ENCODE measurements at regions not wholly inside any gene's neighbourhood (a gene's known extent, or its start where the extent isn't known, plus 50 kb on each side); places are given as distances from the start of the nearest gene placed in this dataset.

DNA sequence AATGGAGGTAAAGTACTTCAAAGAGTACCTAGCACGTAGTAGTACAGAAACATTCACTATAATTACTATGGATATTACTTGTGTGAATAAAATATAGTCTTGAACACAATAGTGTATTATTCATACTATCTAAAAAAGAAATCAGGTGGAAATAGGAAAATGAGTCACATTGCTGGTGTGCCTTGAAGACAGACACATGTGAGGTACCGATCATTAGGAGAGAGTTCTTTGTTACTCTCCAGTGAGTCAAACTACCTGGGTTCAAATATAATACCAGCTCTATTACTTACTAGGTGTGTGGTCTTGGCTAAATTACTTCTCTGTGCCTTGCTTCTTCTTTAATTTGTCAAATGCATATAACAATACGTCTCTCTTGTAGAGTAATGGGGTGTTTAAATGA lies 50.8 kb upstream of the BEND6 start:
- Histone ChIP-seq H3K27me3 (ENCODE audit: insufficient read depth, low read depth) (no peaks in the 10 kb centered on the region), H3K79me2 (ENCODE audit: insufficient read depth, low read depth) (no peaks in the 10 kb centered on the region), H3K27ac (no peak overlapping the region), H3K4me2 (no peak overlapping the region), H3K36me3 (ENCODE audit: insufficient read depth) (no peaks in the 10 kb centered on the region), H3K4me1 (ENCODE audit: low read depth, poor library complexity, severe bottlenecking) (peaks cover 7% of the 10 kb centered on the region), H3K9ac (no peak overlapping the region), H2AFZ (ENCODE audit: low read depth) (no peak overlapping the region), H3K4me3 (IDR thresholded peaks at IDR 0.05; ENCODE audit: insufficient read depth, low read depth, low read length) (no peak overlapping the region), H4K20me1 (ENCODE audit: insufficient read depth) (no peaks in the 10 kb centered on the region)
- TF ChIP-seq, protein P1, sequence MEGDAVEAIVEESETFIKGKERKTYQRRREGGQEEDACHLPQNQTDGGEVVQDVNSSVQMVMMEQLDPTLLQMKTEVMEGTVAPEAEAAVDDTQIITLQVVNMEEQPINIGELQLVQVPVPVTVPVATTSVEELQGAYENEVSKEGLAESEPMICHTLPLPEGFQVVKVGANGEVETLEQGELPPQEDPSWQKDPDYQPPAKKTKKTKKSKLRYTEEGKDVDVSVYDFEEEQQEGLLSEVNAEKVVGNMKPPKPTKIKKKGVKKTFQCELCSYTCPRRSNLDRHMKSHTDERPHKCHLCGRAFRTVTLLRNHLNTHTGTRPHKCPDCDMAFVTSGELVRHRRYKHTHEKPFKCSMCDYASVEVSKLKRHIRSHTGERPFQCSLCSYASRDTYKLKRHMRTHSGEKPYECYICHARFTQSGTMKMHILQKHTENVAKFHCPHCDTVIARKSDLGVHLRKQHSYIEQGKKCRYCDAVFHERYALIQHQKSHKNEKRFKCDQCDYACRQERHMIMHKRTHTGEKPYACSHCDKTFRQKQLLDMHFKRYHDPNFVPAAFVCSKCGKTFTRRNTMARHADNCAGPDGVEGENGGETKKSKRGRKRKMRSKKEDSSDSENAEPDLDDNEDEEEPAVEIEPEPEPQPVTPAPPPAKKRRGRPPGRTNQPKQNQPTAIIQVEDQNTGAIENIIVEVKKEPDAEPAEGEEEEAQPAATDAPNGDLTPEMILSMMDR (conservative IDR thresholded peaks at IDR 0.05; ENCODE audit: low read depth, low read length): no peak

DNA sequence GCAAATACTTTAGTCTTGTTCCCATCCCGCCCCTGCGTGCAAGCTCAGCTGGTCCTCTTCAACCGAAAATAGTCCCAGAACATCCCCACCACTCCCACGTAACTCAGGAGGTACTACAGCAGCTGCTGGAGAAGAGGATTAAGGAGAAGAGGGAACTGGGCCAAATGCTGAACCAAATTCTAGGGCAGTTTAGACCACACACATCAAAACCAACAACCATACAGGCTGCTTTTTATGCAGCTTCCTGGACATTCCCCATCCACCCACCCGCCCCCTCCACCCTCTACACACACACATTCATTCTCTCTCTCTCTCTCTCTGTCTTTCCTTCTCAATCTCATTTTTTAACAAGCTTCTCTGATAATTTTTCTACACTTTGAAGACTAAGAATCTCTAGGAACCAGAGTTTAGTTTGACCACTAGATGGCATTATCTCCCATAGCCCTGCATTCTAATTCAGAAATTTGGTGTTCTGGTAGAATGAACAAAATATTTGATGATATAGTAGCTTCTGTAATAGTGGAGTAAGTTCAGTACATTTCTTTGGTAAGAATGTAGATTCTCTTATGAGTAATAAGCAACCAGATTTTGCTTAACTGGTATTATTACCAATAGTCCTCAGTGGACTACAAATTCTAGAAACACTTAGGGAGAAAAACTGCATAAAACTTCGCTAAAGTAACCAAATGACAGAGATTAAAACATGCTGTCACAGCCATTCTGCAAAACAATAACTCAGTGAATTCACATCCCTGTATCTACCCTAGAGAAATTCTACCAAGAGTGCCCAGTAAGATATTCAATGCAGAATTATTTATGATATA lies 52.1 kb upstream of the BEND6 start:
- Histone ChIP-seq H3K4me2 (no peak overlapping the region), H3K27ac (no peak overlapping the region), H3K4me3 (IDR thresholded peaks at IDR 0.05; ENCODE audit: insufficient read depth, low read depth, low read length) (no peak overlapping the region), H3K9ac (no peak overlapping the region), H3K4me1 (ENCODE audit: low read depth, poor library complexity, severe bottlenecking) (peaks cover 7% of the 10 kb centered on the region), H3K36me3 (ENCODE audit: insufficient read depth) (no peaks in the 10 kb centered on the region), H4K20me1 (ENCODE audit: insufficient read depth) (no peaks in the 10 kb centered on the region), H2AFZ (ENCODE audit: low read depth) (no peak overlapping the region), H3K79me2 (ENCODE audit: insufficient read depth, low read depth) (no peaks in the 10 kb centered on the region), H3K27me3 (ENCODE audit: insufficient read depth, low read depth) (no peaks in the 10 kb centered on the region)
- TF ChIP-seq, protein P1 (conservative IDR thresholded peaks at IDR 0.05; ENCODE audit: low read depth, low read length): peak; percentile 85

DNA sequence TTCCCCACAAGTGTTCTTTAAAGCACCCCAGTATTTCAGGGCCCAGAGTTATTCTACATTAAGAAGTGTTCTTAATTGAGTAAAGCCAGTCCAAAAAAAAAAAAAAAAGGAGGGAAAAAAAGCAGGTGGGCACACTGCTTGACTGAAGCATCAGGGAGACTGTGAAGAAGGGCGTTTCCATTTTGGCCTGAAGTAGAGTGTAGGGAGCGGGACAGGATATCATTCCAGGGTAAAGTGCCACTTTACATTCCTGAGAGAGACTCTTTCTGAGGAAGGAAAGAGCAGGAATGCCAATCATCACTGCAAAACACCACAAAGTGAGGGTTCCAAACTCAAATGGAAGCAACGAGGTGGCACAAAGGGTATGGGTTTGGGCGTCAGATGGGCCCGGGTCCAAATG lies 54.1 kb upstream of the BEND6 start:
- no peaks in the 10 kb centered on the region for H3K79me2 ChIP-seq (ENCODE audit: insufficient read depth, low read depth)
- no peak overlapping the region for H3K27ac ChIP-seq
- H3K4me1 ChIP-seq (ENCODE audit: low read depth, poor library complexity, severe bottlenecking): peaks cover 7% of the 10 kb centered on the region
- no peaks in the 10 kb centered on the region for H3K36me3 ChIP-seq (ENCODE audit: insufficient read depth)
- no peak overlapping the region for H3K9ac ChIP-seq
- TF ChIP-seq, protein P1 (conservative IDR thresholded peaks at IDR 0.05; ENCODE audit: low read depth, low read length): no peak
- no peaks in the 10 kb centered on the region for H4K20me1 ChIP-seq (ENCODE audit: insufficient read depth)
- H3K4me2 ChIP-seq: no peak overlapping the region
- no peaks in the 10 kb centered on the region for H3K27me3 ChIP-seq (ENCODE audit: insufficient read depth, low read depth)
- no peak overlapping the region for H3K4me3 ChIP-seq (IDR thresholded peaks at IDR 0.05; ENCODE audit: insufficient read depth, low read depth, low read length)
- no peak overlapping the region for H2AFZ ChIP-seq (ENCODE audit: low read depth)

DNA sequence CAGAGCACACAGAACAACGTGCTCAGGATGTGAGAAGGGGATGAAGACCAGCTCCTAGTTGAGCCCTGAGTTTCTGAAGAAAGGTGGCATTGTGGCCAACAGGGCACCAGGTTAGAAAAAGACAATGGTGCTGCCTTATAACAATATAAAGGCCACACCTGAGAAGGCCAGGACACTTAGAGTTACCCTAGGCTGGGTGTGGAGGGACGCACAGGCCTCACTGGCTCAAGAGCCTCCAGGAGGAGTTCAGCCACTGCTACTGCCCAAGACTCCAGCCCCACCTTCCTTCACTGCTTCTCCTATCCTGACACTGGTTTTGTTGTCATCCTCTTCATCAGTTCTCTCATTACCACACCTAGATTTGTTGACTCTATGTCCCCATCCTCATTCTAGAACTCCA lies 55.2 kb upstream of the BEND6 start:
- Histone ChIP-seq H3K79me2 (ENCODE audit: insufficient read depth, low read depth) (no peaks in the 10 kb centered on the region), H3K4me3 (IDR thresholded peaks at IDR 0.05; ENCODE audit: insufficient read depth, low read depth, low read length) (no peak overlapping the region), H3K27me3 (ENCODE audit: insufficient read depth, low read depth) (no peaks in the 10 kb centered on the region), H4K20me1 (ENCODE audit: insufficient read depth) (no peaks in the 10 kb centered on the region), H2AFZ (ENCODE audit: low read depth) (no peak overlapping the region), H3K4me1 (ENCODE audit: low read depth, poor library complexity, severe bottlenecking) (peaks cover 6% of the 10 kb centered on the region), H3K27ac (no peak overlapping the region), H3K4me2 (no peak overlapping the region), H3K9ac (no peak overlapping the region), H3K36me3 (ENCODE audit: insufficient read depth) (no peaks in the 10 kb centered on the region)
- TF ChIP-seq, protein P1 (conservative IDR thresholded peaks at IDR 0.05; ENCODE audit: low read depth, low read length): no peak

All from KMS-11 (cell line).